B cell (primary cell): ENCODE measurements at regions not wholly inside any gene's neighbourhood (a gene's known extent, or its start where the extent isn't known, plus 50 kb on each side); places are given as distances from the start of the nearest gene placed in this dataset.

ENCODE experiments used
- ATAC-seq: fragments of 200-7000 bp; cut with Tn5 transposase; one replicate; pipeline ENCODE4 v1.10.0; 2021; ENCODE audit warnings: low read depth, mild to moderate bottlenecking, moderate number of reproducible peaks, moderate library complexity
- CTCF ChIA-PET: fragments of 350-600 bp; sonication (Branson Sonifier 250); formaldehyde crosslinking; loops from one replicate; lab custom pipeline; 2021; ENCODE audit warnings: antibody characterized with exemption, inconsistent platforms; lab: Charles Lee
- POLR2A ChIA-PET: fragments of 350-600 bp; sonication (Branson Sonifier 250); formaldehyde crosslinking; loops from one replicate; lab custom pipeline; 2021; ENCODE audit warnings: antibody characterized with exemption; lab: Charles Lee
- DNase-seq: peaks from one replicate; pipeline ENCODE4 v3.0.0; 2013
- H2AFZ ChIP-seq: 2 replicates; pipeline ENCODE4 v1.6.1; 2012; ENCODE audit warnings: mild to moderate bottlenecking, low read depth, low read length; ENCODE audit not compliant: insufficient read depth, poor library complexity, severe bottlenecking
- H3K27ac ChIP-seq, 2 donors: 1 replicate in 1 of 2; 2 replicates in 1 of 2; pipeline ENCODE4 v1.5.1; 2012 to 2013; ENCODE audit warnings: low read length in 2 of 2, mild to moderate bottlenecking in 2 of 2, moderate library complexity in 1 of 2
- H3K27me3 ChIP-seq, 4 experiments: fragments of 200-600 bp in 1 of 4; sonication (generic) in 1 of 4; replicated peaks in 1 of 4; 1 replicate in 2 of 4; 2 replicates in 2 of 4; pipeline versions ENCODE4 v1.6.1 to v1.7.0; 2013 to 2016; ENCODE audit warnings: low read length in 3 of 4, mild to moderate bottlenecking in 2 of 4, mixed read lengths in 1 of 4, moderate library complexity in 1 of 4; ENCODE audit not compliant: insufficient read depth in 4 of 4, control insufficient read depth in 3 of 4; ENCODE audit errors: control extremely low read depth in 1 of 4
- H3K36me3 ChIP-seq, 2 experiments: replicated peaks in 1 of 2; 1 replicate in 1 of 2; 2 replicates in 1 of 2; pipeline versions ENCODE4 v1.6.1 to v1.7.1; 2013; ENCODE audit warnings: low read length in 1 of 2; ENCODE audit not compliant: insufficient read depth in 2 of 2, control insufficient read depth in 1 of 2; ENCODE audit errors: control extremely low read depth in 1 of 2, extremely low read depth in 1 of 2
- H3K4me1 ChIP-seq, 2 donors: fragments of 200-600 bp in 1 of 2; sonication (generic) in 1 of 2; 1 replicate in 1 of 2; 2 replicates in 1 of 2; pipeline versions ENCODE4 v1.5.1 to v1.6.1; 2013 to 2017; ENCODE audit warnings: low read length in 2 of 2; ENCODE audit not compliant: control insufficient read depth in 2 of 2, insufficient read depth in 2 of 2
- H3K4me2 ChIP-seq: replicated peaks from 2 replicates; pipeline ENCODE3; 2012; ENCODE audit warnings: mild to moderate bottlenecking, low read depth, low read length; ENCODE audit not compliant: poor library complexity, severe bottlenecking
- H3K4me3 ChIP-seq, 5 experiments: fragments of 200-600 bp in 1 of 5; sonication (generic) in 1 of 5; 1 replicate in 3 of 5; 2 replicates in 2 of 5; pipeline versions ENCODE4 v1.5.1 to v1.7.0; 2011 to 2016; ENCODE audit warnings: low read length in 4 of 5, mild to moderate bottlenecking in 4 of 5, low read depth in 2 of 5, control low read depth in 1 of 5, moderate library complexity in 1 of 5; ENCODE audit not compliant: insufficient read depth in 1 of 5; ENCODE audit errors: control extremely low read depth in 1 of 5, extremely low read depth in 1 of 5
- H3K79me2 ChIP-seq: fragments of 200-600 bp; sonication (generic); one replicate; pipeline ENCODE4 v1.6.0; 2016; ENCODE audit warnings: low read length; ENCODE audit not compliant: control insufficient read depth, insufficient read depth
- H3K9ac ChIP-seq: fragments of 200-600 bp; sonication (generic); 2 replicates; pipeline ENCODE4 v1.6.1; 2017; ENCODE audit warnings: mild to moderate bottlenecking, low read length, moderate library complexity
- H3K9me3 ChIP-seq, 3 donors: one replicate each; pipeline versions ENCODE4 v1.6.1 to v1.7.1; 2013; ENCODE audit warnings: low read length in 2 of 3; ENCODE audit not compliant: control insufficient read depth in 2 of 3, insufficient read depth in 1 of 3; ENCODE audit errors: control extremely low read depth in 1 of 3
- H4K20me1 ChIP-seq: 2 replicates; pipeline ENCODE4 v1.6.0; 2012; ENCODE audit warnings: mild to moderate bottlenecking, low read length; ENCODE audit not compliant: insufficient read depth, control insufficient read depth, poor library complexity, severe bottlenecking
- H3K27ac Mint-ChIP-seq: one replicate; pipeline ENCODE4 v1.8.0; 2021; ENCODE audit warnings: mixed read lengths
- H3K27me3 Mint-ChIP-seq: one replicate; pipeline ENCODE4 v1.8.0; 2021; ENCODE audit warnings: mixed read lengths
- H3K4me1 Mint-ChIP-seq: one replicate; pipeline ENCODE4 v1.8.0; 2021; ENCODE audit warnings: mixed read lengths
- H3K4me3 Mint-ChIP-seq: one replicate; pipeline ENCODE4 v1.8.0; 2021; ENCODE audit warnings: mixed read lengths
- H3K9me3 Mint-ChIP-seq: one replicate; pipeline ENCODE4 v1.8.0; 2022; ENCODE audit warnings: mixed read lengths; ENCODE audit not compliant: insufficient read depth
- EZH2 ChIP-seq: IDR thresholded peaks from 2 replicates; pipeline ENCODE4 v1.6.1; 2012; ENCODE audit warnings: borderline replicate concordance, low read depth, mild to moderate bottlenecking, moderate library complexity, low read length; ENCODE audit not compliant: insufficient read depth, poor library complexity, severe bottlenecking
- WGBS: methylation state at CpG from one replicate; pipeline ENCODE4 v1.1.5; 2013; ENCODE audit warnings: missing lambda C conversion rate; ENCODE audit not compliant: insufficient coverage; 5-methylcytosine and 5-hydroxymethylcytosine counted together
- intact Hi-C: fragments of 100-400 bp; cut with micrococcal nuclease; formaldehyde crosslinking; loops from one replicate; pipeline ENCODE4 v1.10.0; 2022
- TF ChIP-seq, protein P1 (sequence below): fragments of 200-600 bp; IDR thresholded peaks from one replicate; pipeline ENCODE4 v1.8.0; 2022; ENCODE audit warnings: antibody characterized with exemption, mild to moderate bottlenecking

DNA sequence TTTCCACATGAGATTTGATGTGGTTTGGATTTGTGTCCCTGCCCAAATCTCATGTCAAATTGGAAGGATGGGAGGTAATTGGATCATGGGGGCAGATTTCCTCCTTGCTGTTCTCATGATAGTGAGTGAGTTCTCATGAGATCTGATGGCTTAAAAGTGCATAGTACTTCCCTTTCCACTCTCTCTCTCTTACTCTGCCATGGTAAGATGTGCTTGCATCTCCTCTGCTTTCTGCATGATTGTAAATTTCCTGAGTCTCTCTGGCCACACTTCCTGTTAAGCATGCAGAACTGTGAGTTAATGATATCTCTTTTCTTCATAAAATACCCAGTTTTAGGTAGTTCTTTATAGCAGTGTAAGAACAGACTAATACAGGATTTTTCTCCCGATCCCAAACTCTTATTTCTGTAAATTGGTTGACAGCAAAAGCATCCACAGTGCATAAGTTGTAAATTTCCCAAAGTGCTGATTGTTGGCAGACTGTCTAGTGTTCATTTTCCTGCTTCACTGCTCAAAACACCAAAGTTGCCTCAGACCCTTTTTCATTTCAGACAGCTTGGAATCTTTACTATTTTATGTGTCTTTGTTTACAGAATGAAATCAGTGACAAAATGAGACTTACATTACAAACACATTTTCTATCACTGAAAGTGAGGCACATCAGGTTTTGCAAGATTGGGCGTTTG lies 86.6 kb downstream of the TMSB4Y start:
- no peak overlapping the region for H2AFZ ChIP-seq
- H3K4me3 Mint-ChIP-seq = no peak overlapping the region
- CTCF ChIA-PET = no interaction called here

DNA sequence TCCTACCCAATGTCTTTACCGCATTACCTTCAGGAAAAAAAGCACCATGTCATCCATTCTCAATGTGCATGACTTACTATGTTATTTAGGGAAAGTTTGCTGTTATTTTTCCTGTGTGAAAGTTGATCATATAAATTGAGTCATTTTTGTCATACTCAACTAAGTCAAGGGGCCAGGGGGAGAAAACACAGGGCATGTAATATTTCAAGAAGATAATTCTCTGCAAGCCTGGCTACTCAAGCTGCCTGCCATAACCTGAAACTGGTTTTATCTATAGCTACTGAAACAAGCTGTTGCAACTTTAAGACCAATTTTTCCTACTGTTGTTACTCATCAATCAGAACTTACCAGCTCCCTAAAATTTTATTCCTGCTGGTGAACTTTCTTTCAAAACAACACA lies 91.4 kb downstream of the TMSB4Y start:
- H3K9me3 Mint-ChIP-seq = no peaks in the 10 kb centered on the region
- H3K27me3 Mint-ChIP-seq = no peaks in the 10 kb centered on the region
- ChIA-PET POLR2A (no interaction called here), CTCF (no interaction called here)
- no peak for TF ChIP-seq EZH2
- TF ChIP-seq, protein P1, sequence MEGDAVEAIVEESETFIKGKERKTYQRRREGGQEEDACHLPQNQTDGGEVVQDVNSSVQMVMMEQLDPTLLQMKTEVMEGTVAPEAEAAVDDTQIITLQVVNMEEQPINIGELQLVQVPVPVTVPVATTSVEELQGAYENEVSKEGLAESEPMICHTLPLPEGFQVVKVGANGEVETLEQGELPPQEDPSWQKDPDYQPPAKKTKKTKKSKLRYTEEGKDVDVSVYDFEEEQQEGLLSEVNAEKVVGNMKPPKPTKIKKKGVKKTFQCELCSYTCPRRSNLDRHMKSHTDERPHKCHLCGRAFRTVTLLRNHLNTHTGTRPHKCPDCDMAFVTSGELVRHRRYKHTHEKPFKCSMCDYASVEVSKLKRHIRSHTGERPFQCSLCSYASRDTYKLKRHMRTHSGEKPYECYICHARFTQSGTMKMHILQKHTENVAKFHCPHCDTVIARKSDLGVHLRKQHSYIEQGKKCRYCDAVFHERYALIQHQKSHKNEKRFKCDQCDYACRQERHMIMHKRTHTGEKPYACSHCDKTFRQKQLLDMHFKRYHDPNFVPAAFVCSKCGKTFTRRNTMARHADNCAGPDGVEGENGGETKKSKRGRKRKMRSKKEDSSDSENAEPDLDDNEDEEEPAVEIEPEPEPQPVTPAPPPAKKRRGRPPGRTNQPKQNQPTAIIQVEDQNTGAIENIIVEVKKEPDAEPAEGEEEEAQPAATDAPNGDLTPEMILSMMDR = no peak
- Histone ChIP-seq H3K9ac (no peak overlapping the region), H3K4me2 (no peak overlapping the region), H3K27me3 (no peaks in the 10 kb centered on the region), H3K36me3 (no peaks in the 10 kb centered on the region), H3K9me3 (no peaks in the 10 kb centered on the region), H2AFZ (no peak overlapping the region), H3K4me3 (no peak overlapping the region), H3K4me1 (no peaks in the 10 kb centered on the region), H4K20me1 (no peaks in the 10 kb centered on the region), H3K79me2 (no peaks in the 10 kb centered on the region), H3K27ac (no peak overlapping the region)
- intact Hi-C loops = no loop called here
- ATAC-seq (no peak), DNase-seq (no peak)
- H3K4me3 Mint-ChIP-seq = no peak overlapping the region
- no CpG with 5 or more reads among the region's 1 CpG for WGBS
- H3K4me1 Mint-ChIP-seq = no peaks in the 10 kb centered on the region
- no peak overlapping the region for H3K27ac Mint-ChIP-seq

More for the DNA sequence above, 86.6 kb downstream of the TMSB4Y start:
- H3K4me2 ChIP-seq = no peak overlapping the region
- POLR2A ChIA-PET = no interaction called here
- no peak for ATAC-seq
- H3K4me3 ChIP-seq = no peak overlapping the region
- H3K79me2 ChIP-seq = no peaks in the 10 kb centered on the region
- H4K20me1 ChIP-seq = no peaks in the 10 kb centered on the region
- no peaks in the 10 kb centered on the region for H3K36me3 ChIP-seq
- H3K27ac Mint-ChIP-seq = no peak overlapping the region
- H3K4me1 ChIP-seq = no peaks in the 10 kb centered on the region
- H3K4me1 Mint-ChIP-seq = no peaks in the 10 kb centered on the region
- no peak for DNase-seq
- no CpG with 5 or more reads among the region's 2 CpGs for WGBS
- TF ChIP-seq, protein P1 = no peak
- no peak for TF ChIP-seq EZH2
- no peak overlapping the region for H3K27ac ChIP-seq
- intact Hi-C loops = no loop called here
- H3K9ac ChIP-seq = no peak overlapping the region
- peaks cover 7% of the 10 kb centered on the region for H3K9me3 Mint-ChIP-seq
- H3K9me3 ChIP-seq = no peaks in the 10 kb centered on the region
- H3K27me3 ChIP-seq = no peaks in the 10 kb centered on the region
- no peaks in the 10 kb centered on the region for H3K27me3 Mint-ChIP-seq
